HG03342 (cell line): ENCODE measurements at regions not wholly inside any gene's neighbourhood (a gene's known extent, or its start where the extent isn't known, plus 50 kb on each side); places are given as distances from the start of the nearest gene placed in this dataset.
"Not testable (repeated sequence)": the region's sequence is repeated elsewhere in the genome, so short reads cannot be mapped to it uniquely, and the experiment has no call there.

ENCODE experiments used
- ATAC-seq: cut with Tn5 transposase; IDR thresholded peaks from one replicate; pipeline ENCODE4 v1.9.1; 2021; ENCODE audit warnings: mild to moderate bottlenecking, moderate library complexity; ENCODE audit not compliant: unreplicated experiment

DNA sequence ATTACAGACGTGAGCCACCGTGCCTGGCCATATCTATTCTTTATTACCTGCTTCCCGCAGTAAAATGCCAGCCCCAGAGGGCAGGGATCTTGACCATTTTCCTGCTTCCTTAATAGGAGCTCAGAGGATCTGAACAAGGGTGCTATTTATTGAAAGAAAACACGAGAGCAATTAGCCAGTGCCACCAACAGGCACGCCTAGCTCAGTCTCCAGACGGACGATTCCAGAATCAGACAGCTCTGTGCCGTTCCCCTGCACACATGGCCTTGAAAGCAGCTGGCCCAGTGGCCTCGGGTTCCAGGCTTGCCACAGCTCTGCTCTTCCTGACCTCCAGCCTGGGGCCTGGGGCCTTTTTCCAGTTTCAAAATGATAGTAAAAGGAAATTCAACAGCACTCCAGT lies 135.2 kb upstream of the RFLNA start:
- ATAC-seq = no peak

DNA sequence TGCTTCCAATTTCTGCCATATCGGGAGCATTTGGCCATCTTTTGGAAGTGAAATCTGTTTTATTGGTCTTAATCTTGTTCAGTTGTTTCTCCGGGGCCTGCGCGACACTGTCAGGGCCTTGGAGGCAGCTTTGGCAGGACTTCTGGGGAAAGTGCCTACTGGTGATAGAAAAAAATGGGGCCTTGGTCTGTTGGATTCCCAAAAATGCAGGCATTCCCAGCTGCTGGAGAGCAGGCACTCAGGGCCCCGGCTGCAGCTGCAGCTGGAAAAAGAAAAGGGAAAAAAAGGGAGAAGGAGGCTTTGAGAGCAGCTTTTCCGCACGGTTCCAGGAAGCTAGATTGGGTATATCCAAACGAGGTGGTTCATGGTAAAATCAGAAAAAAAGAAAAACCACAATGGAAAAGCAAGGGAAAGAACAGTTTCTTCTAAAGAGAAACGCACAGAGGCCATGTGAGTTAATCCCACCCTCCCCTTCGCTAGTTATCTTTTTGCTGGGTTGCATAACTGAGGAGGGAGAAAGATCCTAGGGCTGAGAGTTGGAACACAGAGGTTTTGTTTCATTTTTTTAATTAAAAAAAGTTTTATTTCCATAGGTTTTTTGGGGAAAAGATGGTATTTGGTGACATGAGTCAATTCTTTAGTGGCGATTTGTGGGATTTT lies 134.7 kb upstream of the RFLNA start:
- no peak for ATAC-seq

DNA sequence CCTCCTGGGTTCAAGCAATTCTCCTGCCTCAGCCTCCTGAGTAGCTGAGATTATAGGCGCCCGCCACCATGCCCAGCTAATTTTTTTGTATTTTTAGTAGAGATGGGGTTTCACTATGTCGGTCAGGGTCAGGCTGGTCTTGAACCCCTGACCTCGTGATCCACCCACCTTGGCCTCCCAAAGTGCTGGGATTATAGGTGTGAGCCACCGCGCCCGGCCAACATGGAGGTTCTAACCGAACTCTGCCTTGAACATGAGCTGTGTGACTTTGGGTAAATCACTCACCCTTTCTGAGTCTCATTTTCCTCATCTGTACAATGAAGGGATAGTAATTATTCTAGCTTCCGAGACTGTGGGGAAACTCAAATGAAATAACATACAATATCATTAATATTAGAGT lies 133.5 kb upstream of the RFLNA start:
- ATAC-seq = not testable (repeated sequence)

DNA sequence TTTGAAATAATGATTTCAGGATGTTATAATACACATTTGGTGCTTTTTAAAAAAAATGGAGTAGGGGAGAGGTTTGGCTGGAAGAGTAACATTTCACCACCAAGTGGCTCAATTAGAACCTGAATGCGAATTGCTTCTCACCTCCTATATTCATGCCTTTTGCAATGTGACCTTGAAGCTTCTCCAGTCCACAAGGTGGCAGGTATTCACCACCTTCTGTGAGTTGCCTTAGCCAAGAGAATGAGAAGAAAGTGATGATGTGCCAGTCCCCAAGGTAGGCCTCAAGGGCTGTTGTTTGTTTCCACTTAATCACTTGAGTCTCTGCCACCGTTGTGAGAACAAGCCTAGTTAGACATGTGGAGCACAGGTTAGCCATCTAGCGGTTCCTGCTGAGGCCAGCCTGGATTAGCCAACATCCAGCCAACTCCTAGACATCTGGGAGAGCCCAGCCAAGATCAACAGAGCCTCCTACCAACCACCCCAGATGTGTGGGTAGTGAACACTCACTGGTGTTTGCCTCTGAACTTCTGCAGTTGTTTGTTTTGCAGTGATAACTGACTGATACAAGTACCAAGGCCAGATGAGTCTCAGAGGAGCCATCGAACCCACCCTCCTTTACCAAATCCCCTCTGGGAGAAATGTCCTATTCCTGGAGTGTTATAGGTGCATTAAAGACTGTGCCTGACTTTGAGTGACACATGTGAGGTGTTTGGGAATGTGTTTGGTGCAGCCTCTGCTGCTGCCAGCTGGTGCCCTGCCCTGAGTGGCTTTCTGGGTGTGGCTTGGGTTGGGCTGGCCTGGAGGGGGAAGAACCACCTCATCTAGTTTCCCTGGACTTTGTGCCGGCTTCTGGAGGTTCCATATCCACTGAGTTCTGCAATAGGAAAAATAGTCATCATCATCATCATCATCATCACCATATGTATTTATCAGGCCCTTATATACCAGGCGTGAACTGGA lies 132.5 kb upstream of the RFLNA start:
- no peak for ATAC-seq

DNA sequence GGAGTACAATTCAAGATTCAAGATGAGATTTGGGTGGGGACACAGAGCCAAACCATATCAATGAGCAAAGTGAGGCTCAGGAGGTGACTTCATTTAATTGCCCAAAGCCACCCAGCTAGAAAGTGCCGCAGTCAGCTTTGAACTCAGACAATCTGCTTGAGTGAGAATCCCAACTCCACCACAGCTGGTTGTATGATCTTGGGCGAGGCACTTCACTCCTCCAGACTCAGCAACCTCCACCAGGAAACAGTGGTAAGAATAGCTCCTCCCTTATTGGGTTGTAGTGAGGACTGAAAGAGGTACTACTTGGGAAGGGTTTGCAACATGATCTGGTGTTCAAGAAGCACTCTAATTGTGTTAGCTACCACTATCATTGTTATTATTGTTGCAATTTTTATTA lies 129.2 kb upstream of the RFLNA start:
- no peak for ATAC-seq

DNA sequence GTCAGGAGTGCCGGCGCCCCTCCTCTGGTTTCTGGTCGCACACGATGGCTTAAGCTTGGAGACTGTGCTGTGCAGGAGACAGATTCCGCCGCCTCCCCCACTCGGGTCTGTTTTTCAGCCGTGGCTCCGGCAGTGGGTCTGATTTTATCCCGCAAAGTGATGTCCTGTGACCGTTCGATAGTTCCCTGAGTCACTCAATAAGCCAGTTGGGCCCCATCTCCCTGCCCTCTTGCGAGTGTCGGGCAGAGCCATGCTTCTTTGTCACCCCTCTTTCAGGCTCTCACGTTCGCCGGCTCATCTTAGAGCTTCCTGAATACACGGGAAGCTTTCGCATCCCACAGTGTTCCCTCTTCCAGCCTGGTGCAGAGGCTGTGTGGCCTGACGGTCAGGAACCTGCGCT lies 127.8 kb upstream of the RFLNA start:
- ATAC-seq = no peak

DNA sequence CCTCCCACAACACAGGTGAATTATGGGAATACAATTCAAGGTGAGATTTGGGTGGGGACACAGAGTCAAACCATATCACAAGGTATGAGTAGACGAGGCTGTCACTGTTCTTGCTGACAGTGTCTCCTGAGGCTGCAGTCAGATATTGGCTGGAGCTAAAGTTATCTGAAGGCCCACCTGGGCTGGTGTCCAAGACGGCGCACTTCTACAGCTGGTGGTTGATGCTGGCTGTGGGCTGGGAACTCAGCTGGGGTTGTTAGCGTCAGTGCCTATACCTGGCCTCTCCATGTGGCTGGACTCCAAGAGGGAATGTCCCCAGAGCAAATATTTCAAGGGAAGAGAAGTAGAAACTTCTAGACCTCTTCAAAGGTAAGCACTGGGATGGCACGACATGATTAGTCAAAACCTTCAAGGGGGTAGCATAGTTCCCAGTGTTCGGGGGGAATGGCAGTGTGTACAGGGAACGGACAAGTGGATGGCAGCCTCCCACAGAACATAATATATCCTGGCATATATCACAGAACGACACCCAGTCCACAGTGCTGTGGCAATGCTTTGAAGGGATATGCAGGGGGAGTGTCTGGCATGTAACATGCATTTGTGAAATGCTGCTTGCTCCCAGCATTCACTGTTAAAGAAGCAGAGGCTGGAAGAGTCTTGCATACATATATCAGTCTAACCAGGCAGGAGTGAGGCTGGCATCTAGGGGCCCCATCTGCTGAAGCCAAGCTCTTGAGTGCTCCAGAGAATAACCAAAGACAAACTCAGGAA lies 126.7 kb upstream of the RFLNA start:
- no peak for ATAC-seq

DNA sequence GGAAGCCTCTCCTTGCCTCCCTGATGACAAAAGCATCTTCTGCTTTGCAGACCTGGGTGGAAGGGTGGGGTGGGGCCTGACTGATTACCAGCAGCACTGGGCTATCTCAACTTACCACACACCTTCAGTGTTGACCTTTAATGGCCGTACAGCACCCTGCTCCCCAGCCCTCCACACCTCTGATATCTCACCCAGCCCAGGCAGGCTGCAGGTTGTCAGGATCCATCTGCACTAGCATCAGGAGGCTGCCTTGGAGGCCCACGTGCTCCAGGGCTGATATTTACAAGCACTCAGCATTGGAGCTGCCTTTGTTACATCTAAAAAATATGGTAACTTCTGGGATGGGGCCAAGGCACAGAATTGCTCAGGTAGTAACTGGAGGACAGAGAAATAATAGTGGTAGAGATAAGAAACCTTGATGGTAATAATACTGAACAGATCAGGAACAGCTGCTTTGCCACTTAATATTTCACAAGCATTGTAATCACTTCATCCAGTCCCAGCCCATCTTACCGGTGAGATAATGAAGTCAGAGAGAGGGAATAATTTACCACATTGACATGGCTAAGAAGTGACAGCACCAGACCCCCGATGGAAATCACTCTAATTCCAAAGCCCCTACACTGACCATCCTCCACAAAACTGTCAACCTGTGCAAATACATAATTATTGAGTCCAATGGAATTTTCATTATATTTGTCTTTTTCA lies 125.2 kb upstream of the RFLNA start:
- ATAC-seq = no peak

DNA sequence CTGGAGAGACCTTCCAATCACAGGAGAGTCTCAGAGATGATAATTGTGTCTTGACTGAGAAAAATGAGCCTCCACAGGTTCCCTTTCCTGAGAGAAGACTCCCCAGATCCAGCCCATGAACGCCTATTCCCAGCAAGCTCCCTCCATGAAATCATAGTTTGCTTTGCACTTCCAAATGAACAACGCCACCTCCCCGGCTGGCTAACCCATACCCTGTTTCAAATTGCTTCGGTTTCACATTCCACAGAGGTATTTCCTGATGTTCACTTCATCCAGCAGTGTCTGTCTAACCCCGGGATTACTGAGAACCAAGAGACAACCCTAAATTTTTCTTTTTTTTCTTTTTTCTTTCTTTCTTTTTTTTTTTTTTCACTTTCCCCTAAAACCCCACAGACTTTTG lies 124.1 kb upstream of the RFLNA start:
- no peak for ATAC-seq

DNA sequence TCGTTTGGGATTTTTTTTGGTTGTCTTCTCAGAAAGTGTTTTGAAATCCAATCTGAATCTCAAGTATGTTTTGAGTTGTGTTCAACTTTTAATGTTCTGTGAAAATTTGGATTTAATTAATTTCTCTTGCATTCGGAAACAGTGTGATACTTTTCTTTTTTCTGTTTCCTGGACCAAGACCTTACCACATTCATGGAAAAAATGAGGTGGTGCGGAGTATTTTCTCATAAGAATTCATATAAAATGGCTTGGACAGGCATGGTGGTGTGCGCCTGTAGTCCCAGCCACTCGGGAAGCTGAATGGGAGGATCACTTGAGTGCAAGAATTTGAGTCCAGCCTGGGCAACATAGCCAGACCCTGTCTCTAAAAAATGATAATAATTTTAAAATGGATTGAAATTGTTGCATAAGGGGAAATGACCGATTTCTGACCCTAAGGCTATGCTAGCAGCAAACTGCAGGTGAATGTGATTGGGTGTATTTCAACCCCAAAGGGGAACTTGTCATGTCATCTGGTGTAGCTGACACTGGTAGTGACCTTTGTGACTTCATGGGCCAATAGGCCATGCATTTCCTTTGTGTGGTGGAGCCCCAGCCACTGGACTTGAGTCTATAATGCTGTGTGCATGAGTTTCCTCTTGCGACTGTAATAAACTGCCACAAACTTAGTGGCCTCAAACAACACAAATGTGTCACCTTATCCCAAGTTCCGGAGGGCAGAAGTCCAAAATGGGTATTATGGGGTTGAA lies 123.5 kb upstream of the RFLNA start:
- no peak for ATAC-seq

DNA sequence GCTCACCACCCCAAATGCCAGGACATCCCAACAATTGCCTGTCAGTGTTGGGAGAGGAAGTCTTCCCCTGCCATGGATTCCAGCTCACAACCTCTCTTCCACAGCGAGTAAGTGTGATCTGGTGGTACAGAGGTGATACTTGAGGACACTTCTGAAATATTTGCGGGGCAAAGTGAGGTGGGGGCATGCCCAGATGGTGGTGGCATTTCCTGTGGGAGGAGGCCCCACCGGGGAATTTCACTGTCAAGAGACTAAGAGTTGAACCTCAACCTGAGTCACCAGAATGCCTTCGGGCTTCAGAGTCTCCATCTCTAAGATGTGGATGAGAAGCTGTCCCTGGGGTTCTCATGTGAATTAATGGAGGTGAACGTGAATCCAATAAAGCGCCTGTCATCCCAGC lies 122.3 kb upstream of the RFLNA start:
- ATAC-seq = no peak

DNA sequence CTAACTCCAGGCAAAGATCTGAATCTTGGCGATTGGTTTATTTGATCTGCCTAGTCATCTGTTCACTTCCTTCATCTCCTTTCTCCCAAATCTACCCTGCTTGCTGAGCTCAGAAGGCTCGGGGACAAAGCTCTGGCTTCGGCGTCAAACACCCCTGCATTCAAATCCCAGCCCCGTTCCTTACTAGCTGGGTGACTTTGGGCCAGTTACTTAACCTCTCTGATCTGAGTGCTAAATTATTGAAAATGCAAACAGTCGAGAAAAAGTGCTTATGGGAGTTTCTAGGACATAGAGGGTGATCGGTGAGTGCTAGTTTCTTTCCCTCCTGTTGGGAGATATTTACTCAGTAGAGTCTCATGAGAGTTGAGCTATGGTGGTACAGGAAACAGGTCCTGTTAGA lies 121.2 kb upstream of the RFLNA start:
- no peak for ATAC-seq

DNA sequence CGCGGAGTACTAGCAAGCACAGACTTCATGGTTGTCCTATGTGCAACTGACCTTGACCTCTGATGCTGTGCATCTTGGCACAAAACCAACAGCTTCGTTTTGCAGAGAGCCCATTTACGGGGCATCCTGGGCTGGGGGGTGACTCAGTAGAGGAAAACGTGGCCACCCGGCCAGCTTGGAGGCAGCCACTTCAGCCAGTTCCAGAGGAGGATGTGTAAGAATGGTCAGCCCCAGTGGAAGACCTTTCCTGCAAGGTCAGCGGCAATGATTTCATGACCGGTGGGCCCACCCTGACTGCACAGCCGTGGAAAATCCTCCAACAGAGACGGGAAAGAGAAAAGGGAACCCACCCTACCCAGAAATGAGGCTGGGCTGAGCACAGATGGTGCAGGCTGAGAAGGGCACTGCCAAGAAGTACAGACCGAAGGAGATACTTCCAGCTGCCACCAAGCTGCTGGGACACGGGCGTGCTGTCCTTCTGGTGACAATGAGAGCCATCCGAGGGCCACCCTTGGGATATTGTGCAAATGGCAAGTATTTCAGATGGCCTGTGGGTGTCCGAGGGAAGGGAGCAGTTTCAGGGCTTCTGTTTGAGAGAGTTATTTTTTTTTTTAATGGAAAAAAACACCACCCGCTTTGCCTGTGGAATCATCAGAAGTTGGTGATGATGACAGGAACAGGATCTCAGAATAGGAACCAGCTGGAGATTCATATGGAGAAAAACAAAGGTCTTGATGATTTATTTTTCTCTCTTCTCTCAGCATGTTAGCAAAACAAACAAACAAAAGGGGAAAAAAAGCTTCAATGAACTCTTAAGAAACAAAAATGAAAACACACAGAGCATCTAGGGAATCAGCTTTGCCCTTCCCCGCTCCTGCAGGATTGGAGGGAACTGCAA lies 120.2 kb upstream of the RFLNA start:
- ATAC-seq = no peak

DNA sequence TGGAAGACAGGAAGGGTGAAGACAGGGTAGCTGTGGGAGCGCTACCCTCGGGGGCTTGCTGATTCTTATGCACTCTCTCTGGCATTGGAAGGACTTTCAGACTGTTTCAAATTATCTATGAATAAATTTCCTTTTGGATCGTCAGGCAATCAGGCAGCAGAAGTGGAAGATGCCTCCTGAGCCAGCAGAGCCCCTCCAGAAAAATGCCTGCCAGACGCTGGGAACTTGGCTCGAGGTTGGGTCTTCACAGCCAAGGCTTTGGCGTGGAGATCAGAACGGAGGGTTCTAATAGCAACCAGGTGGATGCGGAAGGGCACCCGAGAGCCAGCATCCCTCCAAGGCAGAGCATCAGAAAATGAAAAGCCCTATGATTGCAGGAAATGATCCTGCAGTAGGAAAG lies 119.2 kb upstream of the RFLNA start:
- no peak for ATAC-seq

DNA sequence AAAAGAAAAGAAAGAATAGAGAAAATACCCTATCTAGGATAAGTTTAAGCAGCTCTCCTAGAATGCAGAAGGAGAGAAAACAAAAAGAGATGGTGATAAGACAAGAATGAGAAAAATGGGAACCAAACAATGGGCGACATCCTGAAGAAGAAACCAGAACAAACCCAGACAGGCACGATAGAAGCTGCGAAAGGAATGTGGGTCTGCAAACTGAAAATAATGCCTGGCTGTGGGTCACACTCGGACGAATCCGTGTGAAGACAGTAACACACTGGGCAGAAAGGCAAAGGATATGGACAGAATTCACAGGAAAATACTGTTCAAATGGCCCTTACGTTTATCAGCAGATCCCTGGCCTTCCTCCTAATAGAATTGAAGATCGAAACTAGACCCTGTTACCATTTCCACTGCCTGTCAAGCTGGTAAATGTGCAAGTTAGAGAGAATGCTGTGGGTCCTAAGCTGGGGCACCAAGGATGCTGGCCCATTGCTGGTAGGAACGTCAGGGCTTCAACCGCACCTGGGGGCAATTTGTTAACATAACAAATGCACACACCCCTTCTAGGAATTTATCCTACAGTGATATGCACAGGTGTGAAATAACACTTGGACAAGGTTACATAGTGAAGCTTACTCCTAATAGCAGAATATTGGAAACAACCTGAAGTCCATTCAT lies 117.5 kb upstream of the RFLNA start:
- no peak for ATAC-seq

DNA sequence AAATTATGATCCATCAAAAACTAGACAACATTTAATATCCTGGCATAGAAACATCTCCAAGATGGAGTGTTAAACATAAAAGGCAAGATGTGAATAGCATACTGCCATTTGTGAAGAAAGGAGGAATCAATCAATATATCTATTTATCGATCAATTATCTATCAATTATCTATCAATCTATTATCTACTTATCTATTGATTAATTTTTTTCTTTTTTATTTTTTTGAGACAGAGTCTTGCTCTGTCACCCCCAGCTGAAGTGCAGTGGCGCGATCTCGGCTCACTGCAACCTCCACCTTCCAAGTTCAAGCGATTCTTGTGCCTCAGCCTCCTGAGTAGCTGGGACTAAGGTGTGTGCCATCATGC lies 117.0 kb upstream of the RFLNA start:
- ATAC-seq = no peak

DNA sequence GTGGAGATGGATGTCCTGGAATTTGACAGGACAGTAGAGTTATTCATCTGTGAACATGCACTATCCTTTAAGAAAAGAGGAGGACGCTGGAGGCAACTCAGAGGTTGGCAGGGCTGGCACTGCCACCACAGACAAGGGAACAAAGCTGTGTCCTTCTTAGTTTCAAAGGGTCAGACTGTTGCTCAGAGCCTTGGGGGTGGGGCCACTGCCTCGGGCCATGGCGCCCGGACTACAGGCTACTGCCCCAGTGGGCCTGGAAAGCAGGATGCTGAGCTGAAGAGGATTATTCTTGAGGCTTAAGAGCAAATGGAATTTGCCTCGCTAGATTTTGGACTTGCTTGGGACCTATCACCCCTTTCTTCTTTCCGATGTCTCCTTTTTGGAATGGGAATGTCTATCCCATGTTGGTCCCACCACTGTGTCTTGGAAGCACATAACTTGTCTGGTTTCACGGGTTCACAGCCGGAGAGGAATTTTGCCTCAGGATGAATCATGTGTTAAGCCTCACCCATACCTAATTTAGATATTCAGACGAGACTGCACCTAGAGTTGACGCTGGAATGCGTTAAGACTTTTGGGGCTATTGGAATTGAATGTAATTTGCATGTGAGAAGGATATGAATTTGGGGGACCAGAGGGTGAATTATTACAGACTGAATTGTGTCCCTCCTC lies 114.8 kb upstream of the RFLNA start:
- no peak for ATAC-seq

DNA sequence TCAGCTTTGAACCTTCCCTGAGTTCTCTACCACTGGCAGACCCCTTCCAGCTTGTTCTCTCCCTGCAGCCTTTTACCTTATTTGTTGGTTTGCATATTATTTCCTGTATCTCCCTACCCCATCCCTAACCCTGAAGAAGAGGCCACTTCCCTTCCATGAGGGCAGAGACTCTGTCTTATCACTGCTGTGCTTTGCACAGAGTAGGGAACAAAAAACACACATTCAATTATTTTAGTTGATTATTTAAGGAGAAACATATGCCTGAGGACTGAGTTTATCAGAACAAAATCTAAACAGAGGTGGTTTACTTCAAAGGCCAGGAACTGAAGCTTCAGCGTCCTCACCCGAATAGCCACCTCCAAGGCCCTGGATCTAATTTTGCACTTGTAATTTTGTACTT lies 111.7 kb upstream of the RFLNA start:
- no peak for ATAC-seq
